Inflammatory macrophage treated with lipopolysaccharide for 1 hour (primary cell): ENCODE measurements at regions not wholly inside any gene's neighbourhood (a gene's known extent, or its start where the extent isn't known, plus 50 kb on each side); places are given as distances from the start of the nearest gene placed in this dataset.
A peak's percentile ranks its signal among the peaks of the same experiment; 100 is the strongest.

ENCODE experiments used
- DNase-seq, 2 donors: peaks; one replicate each; pipeline ENCODE4 v3.0.0-alpha.2; 2020 to 2022

- no peak for DNase-seq
Observed at GRCh38 chr7:145082366-145083161, 246.7 kb upstream of the TPK1 start.

GRCh38 chr7:145065473-145065872 lies 229.6 kb upstream of the TPK1 start:
- no peak for DNase-seq

- DNase-seq = no peak
Observed at GRCh38 chr7:145064114-145064513, 228.3 kb upstream of the TPK1 start.

- no peak for DNase-seq
Observed at GRCh38 chr7:145053781-145054180, 217.9 kb upstream of the TPK1 start.

- no peak for DNase-seq
Observed at GRCh38 chr7:145050415-145050814, 214.6 kb upstream of the TPK1 start.

- peak; percentile 29 to 75 for DNase-seq
Observed at GRCh38 chr7:145036604-145037405, 201.0 kb upstream of the TPK1 start.

GRCh38 chr7:145031162-145031561 lies 195.3 kb upstream of the TPK1 start:
- DNase-seq = no peak

GRCh38 chr7:145030754-145031153 lies 194.9 kb upstream of the TPK1 start:
- DNase-seq = no peak

GRCh38 chr7:145020454-145020853 lies 184.6 kb upstream of the TPK1 start:
- DNase-seq = no peak

GRCh38 chr7:145016068-145016467 lies 180.2 kb upstream of the TPK1 start:
- no peak for DNase-seq

GRCh38 chr7:145009876-145010275 lies 174.0 kb upstream of the TPK1 start:
- DNase-seq = peak; percentile 8 to 21

- DNase-seq = no peak
Observed at GRCh38 chr7:145005601-145006000, 169.7 kb upstream of the TPK1 start.

GRCh38 chr7:144997512-144997911 lies 161.7 kb upstream of the TPK1 start:
- DNase-seq = peak in 1 of 2 donors; percentile 3

- DNase-seq = no peak
Observed at GRCh38 chr7:144995495-144995894, 159.6 kb upstream of the TPK1 start.

- no peak for DNase-seq
Observed at GRCh38 chr7:144991041-144991440, 155.2 kb upstream of the TPK1 start.

- DNase-seq = no peak
Observed at GRCh38 chr7:144987686-144988085, 151.8 kb upstream of the TPK1 start.

- no peak for DNase-seq
Observed at GRCh38 chr7:144982133-144982532, 146.3 kb upstream of the TPK1 start.

GRCh38 chr7:144975882-144976281 lies 140.0 kb upstream of the TPK1 start:
- no peak for DNase-seq

GRCh38 chr7:144969787-144970186 lies 133.9 kb upstream of the TPK1 start:
- no peak for DNase-seq

GRCh38 chr7:144960763-144961162 lies 124.9 kb upstream of the TPK1 start:
- DNase-seq = no peak

- no peak for DNase-seq
Observed at GRCh38 chr7:144957998-144958397, 122.1 kb upstream of the TPK1 start.

- DNase-seq = no peak
Observed at GRCh38 chr7:144955422-144955821, 119.6 kb upstream of the TPK1 start.

- DNase-seq = no peak
Observed at GRCh38 chr7:144941127-144941526, 105.3 kb upstream of the TPK1 start.

- DNase-seq = no peak
Observed at GRCh38 chr7:144937199-144937598, 101.3 kb upstream of the TPK1 start.
